MM.1S (cell line): ENCODE measurements at regions not wholly inside any gene's neighbourhood (a gene's known extent, or its start where the extent isn't known, plus 50 kb on each side); places are given as distances from the start of the nearest gene placed in this dataset.

ENCODE experiments used
- DNase-seq: peaks from one replicate; pipeline ENCODE4 v3.0.0-alpha.2; 2015
- H2AFZ ChIP-seq: fragments of 300-600 bp; sonication (generic); 2 replicates; pipeline ENCODE4 v1.6.0; 2016; ENCODE audit warnings: antibody characterized with exemption, low read length
- H3F3A ChIP-seq: fragments of 300-600 bp; sonication (generic); 2 replicates; pipeline ENCODE4 v1.6.1; 2016; ENCODE audit warnings: mild to moderate bottlenecking, antibody characterized with exemption, low read length, moderate library complexity, mixed read lengths; ENCODE audit not compliant: insufficient read depth
- H3K27ac ChIP-seq: fragments of 300-600 bp; sonication (generic); 2 replicates; pipeline ENCODE4 v1.5.1; 2016; ENCODE audit warnings: mild to moderate bottlenecking, low read length
- H3K27me3 ChIP-seq: fragments of 300-600 bp; sonication (generic); replicated peaks from 2 replicates; pipeline ENCODE4 v1.6.0; 2016; ENCODE audit warnings: low read length; ENCODE audit not compliant: insufficient read depth
- H3K36me3 ChIP-seq: fragments of 300-600 bp; sonication (generic); replicated peaks from 2 replicates; pipeline ENCODE4 v1.6.1; 2016; ENCODE audit warnings: mild to moderate bottlenecking, low read length, mixed read lengths; ENCODE audit not compliant: insufficient read depth
- H3K4me1 ChIP-seq: fragments of 300-600 bp; sonication (generic); 2 replicates; pipeline ENCODE4 v1.6.1; 2016; ENCODE audit warnings: low read length, mixed read lengths
- H3K4me2 ChIP-seq: fragments of 300-600 bp; sonication (generic); 2 replicates; pipeline ENCODE4 v1.6.0; 2016; ENCODE audit warnings: low read depth, low read length
- H3K4me3 ChIP-seq: fragments of 300-600 bp; sonication (generic); 2 replicates; pipeline ENCODE4 v1.5.1; 2016; ENCODE audit warnings: low read length, mixed read lengths
- H3K79me2 ChIP-seq: fragments of 300-600 bp; sonication (generic); 2 replicates; pipeline ENCODE4 v1.6.1; 2016; ENCODE audit warnings: mixed run types, low read length, mixed read lengths
- H3K9ac ChIP-seq: fragments of 300-600 bp; sonication (generic); 2 replicates; pipeline ENCODE4 v1.6.1; 2016; ENCODE audit warnings: low read length, mixed read lengths
- H3K9me2 ChIP-seq: fragments of 300-600 bp; sonication (generic); replicated peaks from 2 replicates; pipeline ENCODE4 v1.6.1; 2016; ENCODE audit warnings: mild to moderate bottlenecking, low read length, mixed read lengths; ENCODE audit not compliant: insufficient read depth
- H3K9me3 ChIP-seq: fragments of 300-600 bp; sonication (generic); replicated peaks from 2 replicates; pipeline ENCODE4 v1.6.1; 2016; ENCODE audit warnings: mild to moderate bottlenecking, low read length, mixed read lengths; ENCODE audit not compliant: insufficient read depth
- H4K20me1 ChIP-seq: fragments of 300-600 bp; sonication (generic); 2 replicates; pipeline ENCODE4 v1.6.1; 2016; ENCODE audit warnings: mild to moderate bottlenecking, low read length, moderate library complexity, mixed read lengths; ENCODE audit not compliant: insufficient read depth
- EZH2 ChIP-seq: fragments of 300-600 bp; sonication (generic); optimal IDR thresholded peaks from 2 replicates; pipeline ENCODE3; 2017; ENCODE audit warnings: low read depth, mild to moderate bottlenecking, antibody characterized with exemption, low read length, mixed read lengths
- EZH2phosphoT487 ChIP-seq: fragments of 300-600 bp; sonication (generic); IDR thresholded peaks from 2 replicates; pipeline ENCODE4 v1.6.1; 2018; ENCODE audit warnings: antibody characterized with exemption, low read length
- TF ChIP-seq, protein P1 (sequence below): fragments of 300-600 bp; sonication (generic); IDR thresholded peaks from 2 replicates; pipeline ENCODE4 v1.5.1; 2016; ENCODE audit warnings: antibody characterized with exemption, low read length, mixed read lengths

GRCh38 chr15:87481126-87481525 is 775.4 kb downstream of the NTRK3 start:
- no peak overlapping the region for H3K4me2 ChIP-seq
- TF ChIP-seq EZH2 (no peak), EZH2phosphoT487 (no peak)
- TF ChIP-seq, protein P1, sequence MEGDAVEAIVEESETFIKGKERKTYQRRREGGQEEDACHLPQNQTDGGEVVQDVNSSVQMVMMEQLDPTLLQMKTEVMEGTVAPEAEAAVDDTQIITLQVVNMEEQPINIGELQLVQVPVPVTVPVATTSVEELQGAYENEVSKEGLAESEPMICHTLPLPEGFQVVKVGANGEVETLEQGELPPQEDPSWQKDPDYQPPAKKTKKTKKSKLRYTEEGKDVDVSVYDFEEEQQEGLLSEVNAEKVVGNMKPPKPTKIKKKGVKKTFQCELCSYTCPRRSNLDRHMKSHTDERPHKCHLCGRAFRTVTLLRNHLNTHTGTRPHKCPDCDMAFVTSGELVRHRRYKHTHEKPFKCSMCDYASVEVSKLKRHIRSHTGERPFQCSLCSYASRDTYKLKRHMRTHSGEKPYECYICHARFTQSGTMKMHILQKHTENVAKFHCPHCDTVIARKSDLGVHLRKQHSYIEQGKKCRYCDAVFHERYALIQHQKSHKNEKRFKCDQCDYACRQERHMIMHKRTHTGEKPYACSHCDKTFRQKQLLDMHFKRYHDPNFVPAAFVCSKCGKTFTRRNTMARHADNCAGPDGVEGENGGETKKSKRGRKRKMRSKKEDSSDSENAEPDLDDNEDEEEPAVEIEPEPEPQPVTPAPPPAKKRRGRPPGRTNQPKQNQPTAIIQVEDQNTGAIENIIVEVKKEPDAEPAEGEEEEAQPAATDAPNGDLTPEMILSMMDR, result no peak
- no peaks in the 10 kb centered on the region for H3K4me1 ChIP-seq
- H3F3A ChIP-seq, result no peaks in the 10 kb centered on the region
- no peak for DNase-seq
- H3K4me3 ChIP-seq, result no peak overlapping the region
- H3K27ac ChIP-seq, result no peak overlapping the region
- no peaks in the 10 kb centered on the region for H3K9me3 ChIP-seq
- H2AFZ ChIP-seq, result no peak overlapping the region
- no peaks in the 10 kb centered on the region for H4K20me1 ChIP-seq
- no peaks in the 10 kb centered on the region for H3K79me2 ChIP-seq
- H3K27me3 ChIP-seq, result no peaks in the 10 kb centered on the region
- H3K9me2 ChIP-seq, result no peaks in the 10 kb centered on the region
- no peaks in the 10 kb centered on the region for H3K36me3 ChIP-seq
- no peak overlapping the region for H3K9ac ChIP-seq

DNA sequence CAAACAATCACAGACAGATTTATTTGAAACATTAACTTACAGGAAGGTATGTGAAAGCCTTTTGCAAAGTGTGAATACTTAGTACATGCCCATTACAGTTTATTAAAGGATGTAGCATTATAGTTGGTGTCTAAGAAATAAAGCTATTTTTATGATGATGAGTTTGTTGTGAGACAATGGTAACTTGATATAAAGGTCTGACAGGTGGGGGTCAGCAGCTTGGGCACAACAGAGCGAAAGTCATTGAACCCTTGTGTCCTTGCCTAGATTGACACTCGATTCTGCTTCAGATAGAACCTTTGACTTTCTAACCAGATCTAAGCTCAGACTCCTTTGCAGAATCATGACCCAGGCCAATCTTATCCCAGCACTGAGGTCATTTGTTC is 777.9 kb downstream of the NTRK3 start:
- no peaks in the 10 kb centered on the region for H3K36me3 ChIP-seq
- H3K9ac ChIP-seq, result no peak overlapping the region
- H3K27ac ChIP-seq, result no peak overlapping the region
- H3K4me2 ChIP-seq, result no peak overlapping the region
- H3K4me3 ChIP-seq, result no peak overlapping the region
- no peaks in the 10 kb centered on the region for H3F3A ChIP-seq
- DNase-seq, result no peak
- no peaks in the 10 kb centered on the region for H3K79me2 ChIP-seq
- H3K9me2 ChIP-seq, result no peaks in the 10 kb centered on the region
- no peaks in the 10 kb centered on the region for H3K27me3 ChIP-seq
- H4K20me1 ChIP-seq, result no peaks in the 10 kb centered on the region
- no peak overlapping the region for H2AFZ ChIP-seq
- no peaks in the 10 kb centered on the region for H3K4me1 ChIP-seq
- TF ChIP-seq, protein P1, result no peak
- TF ChIP-seq EZH2 (no peak), EZH2phosphoT487 (no peak)
- H3K9me3 ChIP-seq, result no peaks in the 10 kb centered on the region

DNA sequence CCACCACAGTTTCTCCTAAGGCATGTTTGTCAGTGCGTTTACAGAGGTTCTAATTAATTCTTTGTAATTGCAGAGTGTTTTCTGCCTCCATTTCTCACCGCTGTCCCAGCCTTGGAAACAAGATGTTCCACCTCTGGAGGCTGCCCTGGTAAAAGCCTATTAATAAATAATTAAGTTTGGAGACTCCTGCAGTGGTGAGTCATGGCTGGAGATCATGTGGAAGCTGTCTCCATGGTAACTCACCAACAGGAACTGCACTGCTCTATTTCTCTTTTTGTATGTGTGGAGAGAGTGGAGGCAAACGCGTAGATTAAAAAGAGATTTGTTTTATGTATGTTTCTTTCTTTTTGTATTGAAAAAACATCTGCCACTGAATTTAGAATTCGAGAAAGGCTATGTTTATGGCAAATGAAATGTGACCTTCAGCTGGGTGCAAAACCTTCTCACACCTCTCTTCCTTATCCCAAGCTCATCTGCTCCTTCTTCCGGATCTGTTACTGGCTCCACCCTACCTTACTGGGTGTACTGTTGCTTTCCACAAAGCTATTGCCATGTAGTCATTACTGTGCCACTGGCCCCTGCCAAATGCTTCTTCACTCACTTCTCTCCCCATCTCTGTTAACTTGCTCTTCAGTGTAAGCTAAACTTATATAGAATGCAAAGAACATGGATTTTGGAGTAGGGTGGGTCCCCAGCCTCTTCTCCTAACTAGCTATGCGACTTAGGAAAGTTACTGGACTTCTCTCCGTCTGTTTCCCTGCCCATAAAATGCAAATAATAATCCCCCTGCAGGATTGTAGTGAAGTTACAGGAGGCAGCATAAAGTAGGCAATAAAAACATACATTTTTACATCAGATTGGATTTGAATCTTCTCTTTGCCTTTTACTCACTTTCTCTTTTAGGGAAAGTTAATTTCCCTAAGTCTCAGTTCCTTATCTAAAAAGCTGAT is 778.5 kb downstream of the NTRK3 start:
- no peaks in the 10 kb centered on the region for H3K27me3 ChIP-seq

More for the DNA sequence above, 778.5 kb downstream of the NTRK3 start:
- no peaks in the 10 kb centered on the region for H3K9me3 ChIP-seq
- no peak for DNase-seq
- no peak overlapping the region for H3K4me2 ChIP-seq
- TF ChIP-seq, protein P1, result no peak
- TF ChIP-seq EZH2phosphoT487, result no peak
- TF ChIP-seq EZH2, result no peak
- H2AFZ ChIP-seq, result no peak overlapping the region
- no peaks in the 10 kb centered on the region for H3K4me1 ChIP-seq
- no peaks in the 10 kb centered on the region for H3K9me2 ChIP-seq
- H3K4me3 ChIP-seq, result no peak overlapping the region
- H3K27ac ChIP-seq, result no peak overlapping the region
- H3K9ac ChIP-seq, result no peak overlapping the region
- H3F3A ChIP-seq, result no peaks in the 10 kb centered on the region
- H4K20me1 ChIP-seq, result no peaks in the 10 kb centered on the region
- H3K36me3 ChIP-seq, result no peaks in the 10 kb centered on the region
- no peaks in the 10 kb centered on the region for H3K79me2 ChIP-seq
